Hepatocyte (in vitro differentiated cells): ENCODE measurements at regions not wholly inside any gene's neighbourhood (a gene's known extent, or its start where the extent isn't known, plus 50 kb on each side); places are given as distances from the start of the nearest gene placed in this dataset.

ENCODE experiments used
- DNase-seq: peaks from one replicate; pipeline ENCODE4 v3.0.0-alpha.2; 2016; ENCODE audit warnings: low spot score
- H2AFZ ChIP-seq: fragments of 200-600 bp; sonication (generic); 2 replicates; pipeline ENCODE4 v1.6.0; 2016; ENCODE audit warnings: antibody characterized with exemption, mild to moderate bottlenecking
- H3K27ac ChIP-seq: fragments of 200-600 bp; sonication (generic); 2 replicates; pipeline ENCODE4 v1.5.1; 2016; ENCODE audit warnings: mild to moderate bottlenecking
- H3K27me3 ChIP-seq: fragments of 200-600 bp; sonication (generic); 2 replicates; pipeline ENCODE4 v1.6.1; 2016
- H3K36me3 ChIP-seq: fragments of 200-600 bp; sonication (generic); replicated peaks from 2 replicates; pipeline ENCODE4 v1.5.1; 2016; ENCODE audit warnings: low read depth; ENCODE audit not compliant: insufficient read depth
- H3K4me1 ChIP-seq: fragments of 200-600 bp; sonication (generic); 2 replicates; pipeline ENCODE4 v1.5.1; 2016; ENCODE audit warnings: mild to moderate bottlenecking, moderate library complexity; ENCODE audit not compliant: insufficient read depth
- H3K4me2 ChIP-seq: fragments of 200-600 bp; sonication (generic); 2 replicates; pipeline ENCODE4 v1.6.0; 2016
- H3K4me3 ChIP-seq: fragments of 200-600 bp; sonication (generic); 2 replicates; pipeline ENCODE4 v1.5.1; 2016; ENCODE audit warnings: mild to moderate bottlenecking
- H3K79me2 ChIP-seq: fragments of 200-600 bp; sonication (generic); 2 replicates; pipeline ENCODE4 v1.6.0; 2017; ENCODE audit warnings: mild to moderate bottlenecking
- H3K9me2 ChIP-seq: fragments of 200-600 bp; sonication (generic); replicated peaks from 2 replicates; pipeline ENCODE4 v1.6.0; 2017; ENCODE audit warnings: mild to moderate bottlenecking; ENCODE audit not compliant: insufficient read depth
- H3K9me3 ChIP-seq: fragments of 200-600 bp; sonication (generic); 2 replicates; pipeline ENCODE4 v1.5.1; 2016; ENCODE audit warnings: low read depth, mild to moderate bottlenecking
- H4K20me1 ChIP-seq: fragments of 200-600 bp; sonication (generic); 2 replicates; pipeline ENCODE4 v1.6.0; 2016; ENCODE audit warnings: mild to moderate bottlenecking; ENCODE audit not compliant: insufficient read depth, poor library complexity, severe bottlenecking
- CTCF ChIP-seq: fragments of 200-600 bp; sonication (generic); IDR thresholded peaks from 2 replicates; pipeline ENCODE4 v1.5.1; 2016; ENCODE audit warnings: antibody characterized with exemption, mild to moderate bottlenecking; ENCODE audit not compliant: poor library complexity
- EZH2 ChIP-seq: fragments of 200-600 bp; sonication (generic); IDR thresholded peaks from 2 replicates; pipeline ENCODE4 v1.6.1; 2016; ENCODE audit warnings: antibody characterized with exemption, mild to moderate bottlenecking, borderline replicate concordance
- EZH2phosphoT487 ChIP-seq: fragments of 200-600 bp; sonication (generic); IDR thresholded peaks from one replicate; pipeline ENCODE4 v1.6.1; 2018; ENCODE audit warnings: antibody characterized with exemption, mild to moderate bottlenecking, low read depth, moderate library complexity; ENCODE audit not compliant: unreplicated experiment, severe bottlenecking
- WGBS: methylation state at CpG from one replicate; pipeline ENCODE4 v1.1.6; 2016; ENCODE audit warnings: low lambda C conversion rate; ENCODE audit errors: missing lambda C conversion rate; 5-methylcytosine and 5-hydroxymethylcytosine counted together

GRCh38 chr3:28677581-28677980 lies 329.0 kb upstream of the AZI2 start:
- 93% methylated on average over 9 of the region's 9 CpGs for WGBS
- TF ChIP-seq EZH2phosphoT487 (no peak), CTCF (no peak), EZH2 (no peak)
- no peak overlapping the region for H2AFZ ChIP-seq
- no peaks in the 10 kb centered on the region for H3K9me2 ChIP-seq
- H3K36me3 ChIP-seq: no peaks in the 10 kb centered on the region
- H3K27ac ChIP-seq: no peak overlapping the region
- H3K9me3 ChIP-seq: no peaks in the 10 kb centered on the region
- H3K4me2 ChIP-seq: no peak overlapping the region
- no peaks in the 10 kb centered on the region for H4K20me1 ChIP-seq
- H3K27me3 ChIP-seq: no peaks in the 10 kb centered on the region
- no peaks in the 10 kb centered on the region for H3K4me1 ChIP-seq
- no peaks in the 10 kb centered on the region for H3K79me2 ChIP-seq
- no peak overlapping the region for H3K4me3 ChIP-seq
- DNase-seq: no peak

- no peaks in the 10 kb centered on the region for H3K79me2 ChIP-seq
- no peak for DNase-seq
- H3K27me3 ChIP-seq: no peaks in the 10 kb centered on the region
- WGBS: 69% methylated on average over 8 of the region's 8 CpGs
- H3K9me2 ChIP-seq: no peaks in the 10 kb centered on the region
- no peak for TF ChIP-seq CTCF
- TF ChIP-seq EZH2: no peak
- no peak for TF ChIP-seq EZH2phosphoT487
- no peaks in the 10 kb centered on the region for H3K4me1 ChIP-seq
- no peak overlapping the region for H3K27ac ChIP-seq
- H3K9me3 ChIP-seq: no peaks in the 10 kb centered on the region
- no peak overlapping the region for H2AFZ ChIP-seq
- no peaks in the 10 kb centered on the region for H4K20me1 ChIP-seq
- H3K4me3 ChIP-seq: no peak overlapping the region
- H3K36me3 ChIP-seq: no peaks in the 10 kb centered on the region
- no peak overlapping the region for H3K4me2 ChIP-seq
Measured at GRCh38 chr3:28678086-28678485, 329.5 kb upstream of the AZI2 start.

DNA sequence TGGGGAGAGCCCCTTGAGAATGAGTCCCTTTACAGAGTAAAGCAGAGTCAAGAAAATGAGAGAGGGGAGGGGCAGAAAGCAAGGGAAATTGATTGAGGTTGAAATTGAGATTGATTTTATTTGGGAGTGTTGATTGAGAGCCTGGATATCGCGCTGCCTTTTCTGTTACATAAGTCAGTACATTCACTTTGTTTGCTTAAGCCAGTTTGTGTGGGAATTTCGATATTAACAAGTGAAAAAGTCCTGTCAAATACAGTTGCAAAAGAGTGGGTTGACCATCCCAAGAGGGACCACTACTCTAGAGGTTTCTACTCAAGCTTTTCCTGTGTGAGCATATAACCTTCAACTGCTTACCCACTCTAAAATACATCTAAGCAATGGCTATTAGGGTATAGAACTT lies 331.4 kb upstream of the AZI2 start:
- Histone ChIP-seq H3K79me2 (no peaks in the 10 kb centered on the region), H3K9me3 (no peaks in the 10 kb centered on the region), H3K4me3 (no peak overlapping the region), H3K36me3 (no peaks in the 10 kb centered on the region), H2AFZ (no peak overlapping the region), H3K27ac (no peak overlapping the region), H3K27me3 (no peaks in the 10 kb centered on the region), H4K20me1 (no peaks in the 10 kb centered on the region), H3K9me2 (no peaks in the 10 kb centered on the region), H3K4me2 (no peak overlapping the region), H3K4me1 (no peaks in the 10 kb centered on the region)
- 74% methylated on average over 3 of the region's 3 CpGs for WGBS
- no peak for TF ChIP-seq EZH2
- TF ChIP-seq CTCF: no peak
- TF ChIP-seq EZH2phosphoT487: no peak
- DNase-seq: no peak

DNA sequence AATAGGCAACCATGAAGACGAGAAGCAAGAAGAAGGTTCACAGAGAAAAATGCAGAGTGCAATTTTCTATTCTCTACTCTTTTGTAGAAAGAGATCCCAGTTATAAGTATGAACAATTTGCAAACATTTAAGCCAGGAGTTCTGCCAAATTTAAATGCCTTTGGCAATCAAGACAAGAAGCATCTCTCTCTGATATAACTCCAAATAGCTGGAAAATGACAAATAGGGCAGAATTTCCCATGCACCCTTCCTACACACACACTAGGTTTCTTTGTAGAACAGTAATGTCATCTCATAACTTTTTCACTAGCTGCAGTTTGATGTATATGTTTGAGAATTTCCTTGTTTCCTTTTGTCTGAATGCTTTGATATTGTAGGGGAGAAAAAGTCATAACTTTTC lies 333.5 kb upstream of the AZI2 start:
- WGBS: 93% methylated on average over 1 of the region's 1 CpG
- H3K9me2 ChIP-seq: no peaks in the 10 kb centered on the region

More for the DNA sequence above, 333.5 kb upstream of the AZI2 start:
- no peak for DNase-seq
- H3K79me2 ChIP-seq: no peaks in the 10 kb centered on the region
- TF ChIP-seq EZH2phosphoT487: no peak
- no peak for TF ChIP-seq CTCF
- TF ChIP-seq EZH2: no peak
- H3K4me2 ChIP-seq: no peak overlapping the region
- H3K27ac ChIP-seq: no peak overlapping the region
- no peaks in the 10 kb centered on the region for H3K36me3 ChIP-seq
- no peaks in the 10 kb centered on the region for H4K20me1 ChIP-seq
- H3K4me3 ChIP-seq: no peak overlapping the region
- H3K4me1 ChIP-seq: no peaks in the 10 kb centered on the region
- no peaks in the 10 kb centered on the region for H3K27me3 ChIP-seq
- H3K9me3 ChIP-seq: no peaks in the 10 kb centered on the region
- no peak overlapping the region for H2AFZ ChIP-seq
